ENCODE measurements at regions not wholly inside any gene's neighbourhood (a gene's known extent, or its start where the extent isn't known, plus 50 kb on each side); places are given as distances from the start of the nearest gene placed in this dataset.

- peaks cover 24% of the 10 kb centered on the region for H3K36me3 Mint-ChIP-seq (ENCODE audit: low read depth)
- H3K27me3 Mint-ChIP-seq (ENCODE audit: insufficient read depth): peaks cover 4% of the 10 kb centered on the region
- no peak for DNase-seq (ENCODE audit: low spot score)
- peaks cover 12% of the 10 kb centered on the region for H3K4me1 Mint-ChIP-seq (ENCODE audit: low read depth)
- no peak overlapping the region for H3K27ac Mint-ChIP-seq
- H3K4me3 Mint-ChIP-seq: no peak overlapping the region
- intact Hi-C loops (cut with micrococcal nuclease): no loop called here
- H3K9me3 Mint-ChIP-seq: peaks cover 61% of the 10 kb centered on the region
These were observed 113.7 kb upstream of the PRDM1 start for GRCh38 chr6:105972440-105972839.

- H3K36me3 Mint-ChIP-seq (ENCODE audit: low read depth): peaks cover 21% of the 10 kb centered on the region
- DNase-seq (ENCODE audit: low spot score): no peak
- intact Hi-C loops (cut with micrococcal nuclease): no loop called here
- no peak overlapping the region for H3K27ac Mint-ChIP-seq
- no peak overlapping the region for H3K4me3 Mint-ChIP-seq
- H3K9me3 Mint-ChIP-seq: peaks cover 53% of the 10 kb centered on the region
- H3K27me3 Mint-ChIP-seq (ENCODE audit: insufficient read depth): peaks cover 4% of the 10 kb centered on the region
- peaks cover 10% of the 10 kb centered on the region for H3K4me1 Mint-ChIP-seq (ENCODE audit: low read depth)
These were observed 117.4 kb upstream of the PRDM1 start for GRCh38 chr6:105968603-105969333.

GRCh38 chr6:105967917-105968602 is 118.1 kb upstream of the PRDM1 start:
- H3K27ac Mint-ChIP-seq: no peak overlapping the region
- peaks cover 46% of the 10 kb centered on the region for H3K9me3 Mint-ChIP-seq
- H3K4me3 Mint-ChIP-seq: no peak overlapping the region
- DNase-seq (ENCODE audit: low spot score): no peak
- peaks cover 10% of the 10 kb centered on the region for H3K4me1 Mint-ChIP-seq (ENCODE audit: low read depth)
- peaks cover 15% of the 10 kb centered on the region for H3K36me3 Mint-ChIP-seq (ENCODE audit: low read depth)
- intact Hi-C loops (cut with micrococcal nuclease): no loop called here
- H3K27me3 Mint-ChIP-seq (ENCODE audit: insufficient read depth): peaks cover 4% of the 10 kb centered on the region

- no peak overlapping the region for H3K27ac Mint-ChIP-seq
- peaks cover 10% of the 10 kb centered on the region for H3K4me1 Mint-ChIP-seq (ENCODE audit: low read depth)
- H3K27me3 Mint-ChIP-seq (ENCODE audit: insufficient read depth): peaks cover 5% of the 10 kb centered on the region
- intact Hi-C loops (cut with micrococcal nuclease): no loop called here
- H3K4me3 Mint-ChIP-seq: no peak overlapping the region
- peaks cover 30% of the 10 kb centered on the region for H3K9me3 Mint-ChIP-seq
- no peak for DNase-seq (ENCODE audit: low spot score)
- H3K36me3 Mint-ChIP-seq (ENCODE audit: low read depth): peaks cover 7% of the 10 kb centered on the region
These were observed 119.7 kb upstream of the PRDM1 start for GRCh38 chr6:105966481-105966880.

- Mint-ChIP-seq H3K9me3 (peaks cover 20% of the 10 kb centered on the region), H3K36me3 (ENCODE audit: low read depth) (peaks cover 7% of the 10 kb centered on the region), H3K27ac (no peak overlapping the region), H3K4me3 (no peak overlapping the region), H3K27me3 (ENCODE audit: insufficient read depth) (peaks cover 5% of the 10 kb centered on the region), H3K4me1 (ENCODE audit: low read depth) (peaks cover 10% of the 10 kb centered on the region)
- intact Hi-C loops (cut with micrococcal nuclease): no loop called here
- DNase-seq (ENCODE audit: low spot score): no peak
These were observed 121.0 kb upstream of the PRDM1 start for GRCh38 chr6:105964979-105965760.

GRCh38 chr6:105954148-105954547 is 132.0 kb upstream of the PRDM1 start:
- Mint-ChIP-seq H3K9me3 (no peaks in the 10 kb centered on the region), H3K27ac (no peak overlapping the region), H3K27me3 (ENCODE audit: insufficient read depth) (peaks cover 1% of the 10 kb centered on the region), H3K36me3 (ENCODE audit: low read depth) (peaks cover 3% of the 10 kb centered on the region), H3K4me3 (no peak overlapping the region), H3K4me1 (ENCODE audit: low read depth) (peaks cover 10% of the 10 kb centered on the region)
- DNase-seq (ENCODE audit: low spot score): no peak
- intact Hi-C loops (cut with micrococcal nuclease): no loop called here

GRCh38 chr6:105952772-105953690 is 133.1 kb upstream of the PRDM1 start:
- peaks cover 2% of the 10 kb centered on the region for H3K36me3 Mint-ChIP-seq (ENCODE audit: low read depth)
- H3K27ac Mint-ChIP-seq: no peak overlapping the region
- H3K4me3 Mint-ChIP-seq: no peak overlapping the region
- H3K4me1 Mint-ChIP-seq (ENCODE audit: low read depth): peaks cover 10% of the 10 kb centered on the region
- intact Hi-C loops (cut with micrococcal nuclease): no loop called here
- H3K9me3 Mint-ChIP-seq: peaks cover 5% of the 10 kb centered on the region
- DNase-seq (ENCODE audit: low spot score): no peak
- peaks cover 1% of the 10 kb centered on the region for H3K27me3 Mint-ChIP-seq (ENCODE audit: insufficient read depth)

- intact Hi-C loops (cut with micrococcal nuclease): no loop called here
- Mint-ChIP-seq H3K9me3 (peaks cover 5% of the 10 kb centered on the region), H3K36me3 (ENCODE audit: low read depth) (peaks cover 2% of the 10 kb centered on the region), H3K4me3 (no peak overlapping the region), H3K4me1 (ENCODE audit: low read depth) (peaks cover 10% of the 10 kb centered on the region), H3K27me3 (ENCODE audit: insufficient read depth) (no peaks in the 10 kb centered on the region), H3K27ac (no peak overlapping the region)
- no peak for DNase-seq (ENCODE audit: low spot score)
These were observed 133.8 kb upstream of the PRDM1 start for GRCh38 chr6:105952326-105952725.

GRCh38 chr6:105951322-105951721 is 134.8 kb upstream of the PRDM1 start:
- no peaks in the 10 kb centered on the region for H3K27me3 Mint-ChIP-seq (ENCODE audit: insufficient read depth)
- no peaks in the 10 kb centered on the region for H3K36me3 Mint-ChIP-seq (ENCODE audit: low read depth)
- peaks cover 13% of the 10 kb centered on the region for H3K4me1 Mint-ChIP-seq (ENCODE audit: low read depth)
- no peak for DNase-seq (ENCODE audit: low spot score)
- H3K4me3 Mint-ChIP-seq: no peak overlapping the region
- H3K27ac Mint-ChIP-seq: no peak overlapping the region
- peaks cover 5% of the 10 kb centered on the region for H3K9me3 Mint-ChIP-seq
- intact Hi-C loops (cut with micrococcal nuclease): no loop called here

GRCh38 chr6:105949869-105950268 is 136.3 kb upstream of the PRDM1 start:
- Mint-ChIP-seq H3K27ac (no peak overlapping the region), H3K4me1 (ENCODE audit: low read depth) (peaks cover 13% of the 10 kb centered on the region), H3K4me3 (no peak overlapping the region), H3K27me3 (ENCODE audit: insufficient read depth) (no peaks in the 10 kb centered on the region), H3K36me3 (ENCODE audit: low read depth) (peaks cover 3% of the 10 kb centered on the region), H3K9me3 (peaks cover 5% of the 10 kb centered on the region)
- DNase-seq (ENCODE audit: low spot score): no peak
- intact Hi-C loops (cut with micrococcal nuclease): no loop called here

GRCh38 chr6:105943514-105943913 is 142.6 kb upstream of the PRDM1 start:
- Mint-ChIP-seq H3K9me3 (no peaks in the 10 kb centered on the region), H3K27ac (no peak overlapping the region), H3K27me3 (ENCODE audit: insufficient read depth) (peaks cover 7% of the 10 kb centered on the region), H3K4me3 (no peak overlapping the region), H3K36me3 (ENCODE audit: low read depth) (peaks cover 7% of the 10 kb centered on the region), H3K4me1 (ENCODE audit: low read depth) (peaks cover 30% of the 10 kb centered on the region)
- intact Hi-C loops (cut with micrococcal nuclease): no loop called here
- no peak for DNase-seq (ENCODE audit: low spot score)

- H3K4me3 Mint-ChIP-seq: no peak overlapping the region
- intact Hi-C loops (cut with micrococcal nuclease): no loop called here
- peaks cover 12% of the 10 kb centered on the region for H3K27me3 Mint-ChIP-seq (ENCODE audit: insufficient read depth)
- peaks cover 7% of the 10 kb centered on the region for H3K36me3 Mint-ChIP-seq (ENCODE audit: low read depth)
- H3K27ac Mint-ChIP-seq: no peak overlapping the region
- no peak for DNase-seq (ENCODE audit: low spot score)
- no peaks in the 10 kb centered on the region for H3K9me3 Mint-ChIP-seq
- peaks cover 30% of the 10 kb centered on the region for H3K4me1 Mint-ChIP-seq (ENCODE audit: low read depth)
These were observed 144.3 kb upstream of the PRDM1 start for GRCh38 chr6:105941621-105942412.
